ENCODE measurements at regions not wholly inside any gene's neighbourhood (a gene's known extent, or its start where the extent isn't known, plus 50 kb on each side); places are given as distances from the start of the nearest gene placed in this dataset.

GRCh38 chr2:78586316-78586715 lies 439.2 kb upstream of the REG3G start:
- TF ChIP-seq CTCF (IDR thresholded peaks at IDR 0.05; ENCODE audit: low read depth, low read length, missing input control), result no peak
- TF ChIP-seq TAF1 (conservative IDR thresholded peaks at IDR 0.05), result no peak
- TF ChIP-seq SP1 (IDR thresholded peaks at IDR 0.05), result no peak
- TF ChIP-seq FOXA1 (IDR thresholded peaks at IDR 0.05), result no peak
- no peak for TF ChIP-seq JUND (IDR thresholded peaks at IDR 0.05)
- TF ChIP-seq, protein P1, sequence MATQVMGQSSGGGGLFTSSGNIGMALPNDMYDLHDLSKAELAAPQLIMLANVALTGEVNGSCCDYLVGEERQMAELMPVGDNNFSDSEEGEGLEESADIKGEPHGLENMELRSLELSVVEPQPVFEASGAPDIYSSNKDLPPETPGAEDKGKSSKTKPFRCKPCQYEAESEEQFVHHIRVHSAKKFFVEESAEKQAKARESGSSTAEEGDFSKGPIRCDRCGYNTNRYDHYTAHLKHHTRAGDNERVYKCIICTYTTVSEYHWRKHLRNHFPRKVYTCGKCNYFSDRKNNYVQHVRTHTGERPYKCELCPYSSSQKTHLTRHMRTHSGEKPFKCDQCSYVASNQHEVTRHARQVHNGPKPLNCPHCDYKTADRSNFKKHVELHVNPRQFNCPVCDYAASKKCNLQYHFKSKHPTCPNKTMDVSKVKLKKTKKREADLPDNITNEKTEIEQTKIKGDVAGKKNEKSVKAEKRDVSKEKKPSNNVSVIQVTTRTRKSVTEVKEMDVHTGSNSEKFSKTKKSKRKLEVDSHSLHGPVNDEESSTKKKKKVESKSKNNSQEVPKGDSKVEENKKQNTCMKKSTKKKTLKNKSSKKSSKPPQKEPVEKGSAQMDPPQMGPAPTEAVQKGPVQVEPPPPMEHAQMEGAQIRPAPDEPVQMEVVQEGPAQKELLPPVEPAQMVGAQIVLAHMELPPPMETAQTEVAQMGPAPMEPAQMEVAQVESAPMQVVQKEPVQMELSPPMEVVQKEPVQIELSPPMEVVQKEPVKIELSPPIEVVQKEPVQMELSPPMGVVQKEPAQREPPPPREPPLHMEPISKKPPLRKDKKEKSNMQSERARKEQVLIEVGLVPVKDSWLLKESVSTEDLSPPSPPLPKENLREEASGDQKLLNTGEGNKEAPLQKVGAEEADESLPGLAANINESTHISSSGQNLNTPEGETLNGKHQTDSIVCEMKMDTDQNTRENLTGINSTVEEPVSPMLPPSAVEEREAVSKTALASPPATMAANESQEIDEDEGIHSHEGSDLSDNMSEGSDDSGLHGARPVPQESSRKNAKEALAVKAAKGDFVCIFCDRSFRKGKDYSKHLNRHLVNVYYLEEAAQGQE (IDR thresholded peaks at IDR 0.05), result no peak
